GM12891 (cell line): ENCODE measurements at regions not wholly inside any gene's neighbourhood (a gene's known extent, or its start where the extent isn't known, plus 50 kb on each side); places are given as distances from the start of the nearest gene placed in this dataset.

ENCODE experiments used
- POLR2A ChIP-seq: IDR thresholded peaks from 2 replicates; pipeline ENCODE4 v1.6.1; 2011; ENCODE audit warnings: low read depth, low read length, control low read depth
- POLR2AphosphoS5 ChIP-seq: IDR thresholded peaks from 2 replicates; pipeline ENCODE4 v1.6.1; 2011; ENCODE audit warnings: low read depth, low read length, control low read depth

GRCh38 chr9:89923174-89923573 lies 318.4 kb downstream of the GADD45G start:
- no peak for TF ChIP-seq POLR2A
- TF ChIP-seq POLR2AphosphoS5: no peak
